ENCODE measurements at regions not wholly inside any gene's neighbourhood (a gene's known extent, or its start where the extent isn't known, plus 50 kb on each side); places are given as distances from the start of the nearest gene placed in this dataset.
"Not testable (repeated sequence)": the region's sequence is repeated elsewhere in the genome, so short reads cannot be mapped to it uniquely, and the experiment has no call there.

DNA sequence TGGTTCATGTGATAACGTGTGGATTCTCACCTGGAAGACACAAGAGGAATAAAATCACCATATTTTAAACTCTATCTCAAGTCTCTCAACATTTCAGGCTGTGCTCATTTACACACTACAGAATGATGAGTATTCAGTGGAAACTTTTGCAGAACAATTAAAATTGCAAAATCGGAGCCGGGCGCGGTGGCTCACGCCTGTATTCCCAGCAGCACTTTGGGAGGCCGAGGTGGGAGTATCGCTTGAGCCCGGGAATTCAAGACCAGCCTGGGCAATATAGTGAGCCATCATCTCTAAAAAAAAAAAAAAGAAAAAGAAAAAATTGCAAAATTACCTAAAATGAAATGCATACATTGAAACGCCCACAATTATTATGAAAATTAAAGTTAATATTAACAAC is 825.9 kb downstream of the KCNJ18 start:
- no peak overlapping the region for H3K27ac ChIP-seq
- no peaks in the 10 kb centered on the region for H3K9me3 ChIP-seq
- no peaks in the 10 kb centered on the region for H3K36me3 ChIP-seq
- H3K4me1 ChIP-seq (replicated peaks): no peaks in the 10 kb centered on the region
- intact Hi-C loops (cut with DNase I): no loop called here
- TF ChIP-seq CTCF (IDR thresholded peaks at IDR 0.05): no peak
- TF ChIP-seq POLR2AphosphoS5 (IDR thresholded peaks at IDR 0.05): no peak
- TF ChIP-seq POLR2A (IDR thresholded peaks at IDR 0.05): no peak
- H3K4me3 ChIP-seq: no peak overlapping the region
- DNase-seq (ENCODE audit: low spot score): no peak
- WGBS: 86% methylated on average over 10 of the region's 10 CpGs
- no peaks in the 10 kb centered on the region for H3K27me3 ChIP-seq (replicated peaks; ENCODE audit: insufficient read depth)

DNA sequence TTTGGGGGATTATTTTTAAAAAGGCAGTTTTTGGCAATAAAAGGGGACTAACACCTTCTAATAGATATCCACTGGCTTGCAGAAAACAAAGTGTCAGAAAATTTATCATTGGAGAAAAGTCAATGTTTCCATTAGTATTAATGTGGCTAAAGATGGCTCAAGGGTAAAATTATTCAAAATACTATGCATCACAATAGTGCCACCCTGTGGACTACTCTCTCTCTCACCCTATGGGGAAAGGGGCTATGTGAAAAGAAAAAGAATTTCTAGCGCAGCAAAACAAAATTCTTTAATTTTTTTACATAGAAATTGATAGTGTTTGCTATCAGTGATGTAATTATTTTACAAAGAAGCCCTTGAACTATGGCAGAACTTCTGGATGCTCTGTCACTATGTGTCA is 856.5 kb downstream of the KCNJ18 start:
- 80% methylated on average over 1 of the region's 1 CpG for WGBS
- H3K4me3 ChIP-seq; DNase-seq (ENCODE audit: low spot score): not testable (repeated sequence)

DNA sequence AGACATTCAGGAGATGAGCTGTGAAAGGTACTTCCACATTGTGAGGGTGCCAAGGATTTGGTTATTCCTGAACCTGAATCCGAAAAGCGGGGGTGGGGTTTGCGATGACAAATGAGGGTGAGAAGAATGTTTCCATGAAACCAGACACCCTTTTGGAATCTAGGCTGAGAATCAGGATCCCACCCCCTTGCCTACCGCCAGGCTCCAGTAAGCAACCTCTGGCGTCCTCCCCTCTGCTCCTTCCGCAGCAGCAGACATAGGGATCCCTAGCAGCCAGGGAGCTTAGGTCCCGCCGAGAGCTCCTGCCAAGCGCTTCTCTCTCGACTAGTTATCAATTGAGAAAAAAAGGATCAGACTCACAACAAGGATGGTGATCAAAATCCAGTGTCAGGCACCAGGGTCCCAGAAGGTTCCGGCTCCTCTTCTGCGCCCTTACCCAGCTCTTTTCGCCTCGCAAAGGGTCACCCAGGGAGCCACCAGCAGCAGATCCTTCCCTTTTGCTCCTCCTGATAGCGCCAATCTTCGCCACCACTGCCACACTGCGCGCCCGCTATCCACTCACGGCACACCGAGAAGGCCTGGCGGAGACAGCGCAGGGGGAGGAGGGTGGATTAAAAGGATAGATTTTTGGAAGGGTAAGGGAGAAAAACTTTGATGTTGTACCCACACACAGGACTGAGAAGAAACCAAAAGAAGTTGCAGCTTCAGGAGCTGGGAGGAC is 859.5 kb downstream of the KCNJ18 start:
- 74% methylated on average over 23 of the region's 23 CpGs for WGBS
- H3K27ac ChIP-seq: not testable (repeated sequence)

More for the DNA sequence above, 856.5 kb downstream of the KCNJ18 start:
- H3K4me1 ChIP-seq (replicated peaks); H3K27me3 ChIP-seq (replicated peaks; ENCODE audit: insufficient read depth); intact Hi-C loops (cut with DNase I); H3K36me3 ChIP-seq; H3K27ac ChIP-seq; H3K9me3 ChIP-seq: not testable (repeated sequence)

DNA sequence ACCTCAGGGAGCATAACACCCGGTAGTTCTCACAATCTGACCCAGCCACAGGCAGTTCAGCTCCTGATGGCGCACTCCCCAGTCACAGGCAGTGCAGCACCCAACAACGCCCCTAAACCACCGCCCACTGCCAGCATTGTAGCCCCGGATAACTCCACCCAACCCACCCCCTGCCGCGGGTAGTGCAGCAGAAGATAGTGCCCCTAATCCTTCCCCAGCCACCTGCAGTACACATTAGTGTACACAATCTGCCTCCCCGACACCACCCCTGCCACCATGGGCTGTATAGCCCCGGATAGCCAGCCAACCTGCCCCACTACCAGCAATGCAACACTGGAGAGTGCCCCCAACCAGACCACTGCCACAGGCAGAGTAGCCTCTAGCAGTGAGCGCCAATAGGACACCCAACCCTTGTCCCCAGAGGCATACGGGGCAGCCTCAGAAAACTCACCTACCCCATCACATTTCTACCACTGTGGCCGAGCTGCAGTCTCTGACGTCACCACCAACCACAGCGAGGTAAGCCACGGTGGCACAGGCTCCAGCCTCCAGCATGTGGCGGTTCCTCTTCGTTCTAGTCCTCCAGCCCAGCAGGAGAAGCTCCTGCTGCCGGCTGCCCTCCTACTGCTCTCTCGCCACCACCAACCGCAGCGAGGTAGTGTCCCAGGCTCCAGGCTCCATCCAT is 877.3 kb downstream of the KCNJ18 start:
- Histone ChIP-seq H3K9me3 (no peaks in the 10 kb centered on the region), H3K4me1 (replicated peaks) (no peaks in the 10 kb centered on the region), H3K36me3 (no peaks in the 10 kb centered on the region), H3K27ac (no peak overlapping the region), H3K27me3 (replicated peaks; ENCODE audit: insufficient read depth) (no peaks in the 10 kb centered on the region), H3K4me3 (no peak overlapping the region)
- no peak for TF ChIP-seq POLR2AphosphoS5 (IDR thresholded peaks at IDR 0.05)
- TF ChIP-seq CTCF (IDR thresholded peaks at IDR 0.05): no peak
- no peak for TF ChIP-seq POLR2A (IDR thresholded peaks at IDR 0.05)
- 87% methylated on average over 21 of the region's 21 CpGs for WGBS
- intact Hi-C loops (cut with DNase I): no loop called here
- DNase-seq (ENCODE audit: low spot score): no peak

More for the DNA sequence above, 859.5 kb downstream of the KCNJ18 start:
- H3K27me3 ChIP-seq (replicated peaks; ENCODE audit: insufficient read depth); H3K4me3 ChIP-seq; H3K4me1 ChIP-seq (replicated peaks); H3K9me3 ChIP-seq; H3K36me3 ChIP-seq; DNase-seq (ENCODE audit: low spot score); intact Hi-C loops (cut with DNase I): not testable (repeated sequence)

GRCh38 chr17:22570144-22570845 is 878.0 kb downstream of the KCNJ18 start:
- Histone ChIP-seq H3K36me3 (no peaks in the 10 kb centered on the region), H3K4me1 (replicated peaks) (no peaks in the 10 kb centered on the region), H3K27ac (no peak overlapping the region), H3K27me3 (replicated peaks; ENCODE audit: insufficient read depth) (no peaks in the 10 kb centered on the region), H3K9me3 (no peaks in the 10 kb centered on the region), H3K4me3 (no peak overlapping the region)
- no peak for DNase-seq (ENCODE audit: low spot score)
- 70% methylated on average over 17 of the region's 17 CpGs for WGBS
- TF ChIP-seq POLR2A (IDR thresholded peaks at IDR 0.05): no peak
- no peak for TF ChIP-seq CTCF (IDR thresholded peaks at IDR 0.05)
- no peak for TF ChIP-seq POLR2AphosphoS5 (IDR thresholded peaks at IDR 0.05)
- intact Hi-C loops (cut with DNase I): no loop called here
